ENCODE measurements at regions not wholly inside any gene's neighbourhood (a gene's known extent, or its start where the extent isn't known, plus 50 kb on each side); places are given as distances from the start of the nearest gene placed in this dataset.

DNA sequence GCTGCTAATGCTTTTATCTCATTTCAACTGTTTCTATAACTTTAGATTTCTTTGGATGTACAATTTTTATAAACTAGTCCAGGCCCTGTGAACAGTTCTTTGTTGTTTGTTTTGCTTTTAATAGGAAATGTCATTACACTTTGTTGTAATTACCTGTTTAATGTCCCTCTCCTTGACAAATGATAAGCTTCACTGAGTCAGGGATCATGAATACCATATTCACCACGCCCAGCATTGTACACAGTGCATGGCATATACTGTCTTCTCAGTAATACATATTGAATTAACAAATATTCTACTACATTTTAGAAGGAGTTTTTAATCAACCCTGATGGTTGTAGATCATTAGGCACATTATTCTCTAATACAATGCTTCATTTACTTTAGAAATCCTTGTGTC lies 1105.0 kb downstream of the MAT2B start:
- TF ChIP-seq, protein P1, sequence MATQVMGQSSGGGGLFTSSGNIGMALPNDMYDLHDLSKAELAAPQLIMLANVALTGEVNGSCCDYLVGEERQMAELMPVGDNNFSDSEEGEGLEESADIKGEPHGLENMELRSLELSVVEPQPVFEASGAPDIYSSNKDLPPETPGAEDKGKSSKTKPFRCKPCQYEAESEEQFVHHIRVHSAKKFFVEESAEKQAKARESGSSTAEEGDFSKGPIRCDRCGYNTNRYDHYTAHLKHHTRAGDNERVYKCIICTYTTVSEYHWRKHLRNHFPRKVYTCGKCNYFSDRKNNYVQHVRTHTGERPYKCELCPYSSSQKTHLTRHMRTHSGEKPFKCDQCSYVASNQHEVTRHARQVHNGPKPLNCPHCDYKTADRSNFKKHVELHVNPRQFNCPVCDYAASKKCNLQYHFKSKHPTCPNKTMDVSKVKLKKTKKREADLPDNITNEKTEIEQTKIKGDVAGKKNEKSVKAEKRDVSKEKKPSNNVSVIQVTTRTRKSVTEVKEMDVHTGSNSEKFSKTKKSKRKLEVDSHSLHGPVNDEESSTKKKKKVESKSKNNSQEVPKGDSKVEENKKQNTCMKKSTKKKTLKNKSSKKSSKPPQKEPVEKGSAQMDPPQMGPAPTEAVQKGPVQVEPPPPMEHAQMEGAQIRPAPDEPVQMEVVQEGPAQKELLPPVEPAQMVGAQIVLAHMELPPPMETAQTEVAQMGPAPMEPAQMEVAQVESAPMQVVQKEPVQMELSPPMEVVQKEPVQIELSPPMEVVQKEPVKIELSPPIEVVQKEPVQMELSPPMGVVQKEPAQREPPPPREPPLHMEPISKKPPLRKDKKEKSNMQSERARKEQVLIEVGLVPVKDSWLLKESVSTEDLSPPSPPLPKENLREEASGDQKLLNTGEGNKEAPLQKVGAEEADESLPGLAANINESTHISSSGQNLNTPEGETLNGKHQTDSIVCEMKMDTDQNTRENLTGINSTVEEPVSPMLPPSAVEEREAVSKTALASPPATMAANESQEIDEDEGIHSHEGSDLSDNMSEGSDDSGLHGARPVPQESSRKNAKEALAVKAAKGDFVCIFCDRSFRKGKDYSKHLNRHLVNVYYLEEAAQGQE (IDR thresholded peaks at IDR 0.05; ENCODE audit: low read depth, low read length) = no peak
- TF ChIP-seq POLR2A (IDR thresholded peaks at IDR 0.05; ENCODE audit: low read depth, low read length) (no peak), SIX5 (IDR thresholded peaks at IDR 0.05; ENCODE audit: low read depth, low read length, severe bottlenecking) (no peak), ESRRA (IDR thresholded peaks at IDR 0.05; ENCODE audit: low read length) (no peak), TBL1XR1 (IDR thresholded peaks at IDR 0.05; ENCODE audit: low read depth, low read length) (no peak)
- TF ChIP-seq, protein P2, sequence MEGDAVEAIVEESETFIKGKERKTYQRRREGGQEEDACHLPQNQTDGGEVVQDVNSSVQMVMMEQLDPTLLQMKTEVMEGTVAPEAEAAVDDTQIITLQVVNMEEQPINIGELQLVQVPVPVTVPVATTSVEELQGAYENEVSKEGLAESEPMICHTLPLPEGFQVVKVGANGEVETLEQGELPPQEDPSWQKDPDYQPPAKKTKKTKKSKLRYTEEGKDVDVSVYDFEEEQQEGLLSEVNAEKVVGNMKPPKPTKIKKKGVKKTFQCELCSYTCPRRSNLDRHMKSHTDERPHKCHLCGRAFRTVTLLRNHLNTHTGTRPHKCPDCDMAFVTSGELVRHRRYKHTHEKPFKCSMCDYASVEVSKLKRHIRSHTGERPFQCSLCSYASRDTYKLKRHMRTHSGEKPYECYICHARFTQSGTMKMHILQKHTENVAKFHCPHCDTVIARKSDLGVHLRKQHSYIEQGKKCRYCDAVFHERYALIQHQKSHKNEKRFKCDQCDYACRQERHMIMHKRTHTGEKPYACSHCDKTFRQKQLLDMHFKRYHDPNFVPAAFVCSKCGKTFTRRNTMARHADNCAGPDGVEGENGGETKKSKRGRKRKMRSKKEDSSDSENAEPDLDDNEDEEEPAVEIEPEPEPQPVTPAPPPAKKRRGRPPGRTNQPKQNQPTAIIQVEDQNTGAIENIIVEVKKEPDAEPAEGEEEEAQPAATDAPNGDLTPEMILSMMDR (IDR thresholded peaks at IDR 0.05 in 2 of 3, conservative IDR thresholded peaks at IDR 0.05 in 1 of 3; ENCODE audit: control insufficient read depth in 2 of 3, extremely low read depth in 1 of 3, insufficient read depth in 1 of 3, low read depth in 3 of 3, low read length in 3 of 3) = no peak
- TF ChIP-seq, protein P3, sequence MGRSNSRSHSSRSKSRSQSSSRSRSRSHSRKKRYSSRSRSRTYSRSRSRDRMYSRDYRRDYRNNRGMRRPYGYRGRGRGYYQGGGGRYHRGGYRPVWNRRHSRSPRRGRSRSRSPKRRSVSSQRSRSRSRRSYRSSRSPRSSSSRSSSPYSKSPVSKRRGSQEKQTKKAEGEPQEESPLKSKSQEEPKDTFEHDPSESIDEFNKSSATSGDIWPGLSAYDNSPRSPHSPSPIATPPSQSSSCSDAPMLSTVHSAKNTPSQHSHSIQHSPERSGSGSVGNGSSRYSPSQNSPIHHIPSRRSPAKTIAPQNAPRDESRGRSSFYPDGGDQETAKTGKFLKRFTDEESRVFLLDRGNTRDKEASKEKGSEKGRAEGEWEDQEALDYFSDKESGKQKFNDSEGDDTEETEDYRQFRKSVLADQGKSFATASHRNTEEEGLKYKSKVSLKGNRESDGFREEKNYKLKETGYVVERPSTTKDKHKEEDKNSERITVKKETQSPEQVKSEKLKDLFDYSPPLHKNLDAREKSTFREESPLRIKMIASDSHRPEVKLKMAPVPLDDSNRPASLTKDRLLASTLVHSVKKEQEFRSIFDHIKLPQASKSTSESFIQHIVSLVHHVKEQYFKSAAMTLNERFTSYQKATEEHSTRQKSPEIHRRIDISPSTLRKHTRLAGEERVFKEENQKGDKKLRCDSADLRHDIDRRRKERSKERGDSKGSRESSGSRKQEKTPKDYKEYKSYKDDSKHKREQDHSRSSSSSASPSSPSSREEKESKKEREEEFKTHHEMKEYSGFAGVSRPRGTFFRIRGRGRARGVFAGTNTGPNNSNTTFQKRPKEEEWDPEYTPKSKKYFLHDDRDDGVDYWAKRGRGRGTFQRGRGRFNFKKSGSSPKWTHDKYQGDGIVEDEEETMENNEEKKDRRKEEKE (IDR thresholded peaks at IDR 0.05) = no peak
- TF ChIP-seq, protein P4, sequence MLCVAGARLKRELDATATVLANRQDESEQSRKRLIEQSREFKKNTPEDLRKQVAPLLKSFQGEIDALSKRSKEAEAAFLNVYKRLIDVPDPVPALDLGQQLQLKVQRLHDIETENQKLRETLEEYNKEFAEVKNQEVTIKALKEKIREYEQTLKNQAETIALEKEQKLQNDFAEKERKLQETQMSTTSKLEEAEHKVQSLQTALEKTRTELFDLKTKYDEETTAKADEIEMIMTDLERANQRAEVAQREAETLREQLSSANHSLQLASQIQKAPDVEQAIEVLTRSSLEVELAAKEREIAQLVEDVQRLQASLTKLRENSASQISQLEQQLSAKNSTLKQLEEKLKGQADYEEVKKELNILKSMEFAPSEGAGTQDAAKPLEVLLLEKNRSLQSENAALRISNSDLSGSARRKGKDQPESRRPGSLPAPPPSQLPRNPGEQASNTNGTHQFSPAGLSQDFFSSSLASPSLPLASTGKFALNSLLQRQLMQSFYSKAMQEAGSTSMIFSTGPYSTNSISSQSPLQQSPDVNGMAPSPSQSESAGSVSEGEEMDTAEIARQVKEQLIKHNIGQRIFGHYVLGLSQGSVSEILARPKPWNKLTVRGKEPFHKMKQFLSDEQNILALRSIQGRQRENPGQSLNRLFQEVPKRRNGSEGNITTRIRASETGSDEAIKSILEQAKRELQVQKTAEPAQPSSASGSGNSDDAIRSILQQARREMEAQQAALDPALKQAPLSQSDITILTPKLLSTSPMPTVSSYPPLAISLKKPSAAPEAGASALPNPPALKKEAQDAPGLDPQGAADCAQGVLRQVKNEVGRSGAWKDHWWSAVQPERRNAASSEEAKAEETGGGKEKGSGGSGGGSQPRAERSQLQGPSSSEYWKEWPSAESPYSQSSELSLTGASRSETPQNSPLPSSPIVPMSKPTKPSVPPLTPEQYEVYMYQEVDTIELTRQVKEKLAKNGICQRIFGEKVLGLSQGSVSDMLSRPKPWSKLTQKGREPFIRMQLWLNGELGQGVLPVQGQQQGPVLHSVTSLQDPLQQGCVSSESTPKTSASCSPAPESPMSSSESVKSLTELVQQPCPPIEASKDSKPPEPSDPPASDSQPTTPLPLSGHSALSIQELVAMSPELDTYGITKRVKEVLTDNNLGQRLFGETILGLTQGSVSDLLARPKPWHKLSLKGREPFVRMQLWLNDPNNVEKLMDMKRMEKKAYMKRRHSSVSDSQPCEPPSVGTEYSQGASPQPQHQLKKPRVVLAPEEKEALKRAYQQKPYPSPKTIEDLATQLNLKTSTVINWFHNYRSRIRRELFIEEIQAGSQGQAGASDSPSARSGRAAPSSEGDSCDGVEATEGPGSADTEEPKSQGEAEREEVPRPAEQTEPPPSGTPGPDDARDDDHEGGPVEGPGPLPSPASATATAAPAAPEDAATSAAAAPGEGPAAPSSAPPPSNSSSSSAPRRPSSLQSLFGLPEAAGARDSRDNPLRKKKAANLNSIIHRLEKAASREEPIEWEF (IDR thresholded peaks at IDR 0.05; ENCODE audit: insufficient replicate concordance, low read depth, low read length) = no peak

Measured in GM12878 (cell line).